COLO668 (cell line): ENCODE measurements at regions not wholly inside any gene's neighbourhood (a gene's known extent, or its start where the extent isn't known, plus 50 kb on each side); places are given as distances from the start of the nearest gene placed in this dataset.

ENCODE experiments used
- DNase-seq: peaks from one replicate; lab custom pipeline; 2025; ENCODE audit not compliant: unreplicated experiment; lab: John Stamatoyannopoulos, UW

DNA sequence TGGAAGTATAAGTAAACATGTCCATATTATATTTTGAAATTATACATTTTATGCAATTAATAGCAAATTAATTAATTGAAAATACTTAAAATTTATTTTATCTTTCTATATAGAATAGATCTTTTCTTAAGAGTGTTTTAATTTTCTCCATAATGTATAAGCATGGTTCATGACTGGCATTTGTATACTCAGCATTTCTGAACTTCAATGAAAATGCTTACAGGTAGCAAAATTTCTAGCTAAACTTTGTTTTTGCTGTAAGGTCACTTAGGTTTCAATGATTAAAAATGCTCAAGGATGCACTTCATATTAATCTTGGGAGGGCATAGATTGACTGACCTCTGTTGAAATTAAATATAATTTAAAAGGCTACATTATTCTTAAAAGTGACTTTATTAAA, 1108.1 kb downstream of the BRINP3 start:
- DNase-seq = no peak

DNA sequence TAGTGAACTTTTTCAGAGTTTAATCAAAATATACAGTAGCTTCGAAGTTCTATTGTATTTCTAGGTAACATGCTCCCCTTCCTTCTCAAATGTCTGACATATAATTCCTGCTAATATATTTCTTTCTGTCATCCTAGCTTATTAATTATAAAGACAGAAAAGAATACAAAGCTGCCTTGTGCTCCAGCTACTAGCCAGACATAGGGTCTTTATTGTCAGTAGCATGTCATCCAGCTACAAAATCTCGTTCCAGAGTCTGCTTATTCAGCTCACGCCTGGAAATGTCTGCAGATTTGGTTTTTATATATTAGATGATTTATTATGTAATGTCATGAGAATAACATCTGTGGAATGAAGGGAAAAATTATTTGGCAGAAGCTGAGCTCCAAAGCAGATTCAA, 1102.8 kb downstream of the BRINP3 start:
- DNase-seq = no peak

DNA sequence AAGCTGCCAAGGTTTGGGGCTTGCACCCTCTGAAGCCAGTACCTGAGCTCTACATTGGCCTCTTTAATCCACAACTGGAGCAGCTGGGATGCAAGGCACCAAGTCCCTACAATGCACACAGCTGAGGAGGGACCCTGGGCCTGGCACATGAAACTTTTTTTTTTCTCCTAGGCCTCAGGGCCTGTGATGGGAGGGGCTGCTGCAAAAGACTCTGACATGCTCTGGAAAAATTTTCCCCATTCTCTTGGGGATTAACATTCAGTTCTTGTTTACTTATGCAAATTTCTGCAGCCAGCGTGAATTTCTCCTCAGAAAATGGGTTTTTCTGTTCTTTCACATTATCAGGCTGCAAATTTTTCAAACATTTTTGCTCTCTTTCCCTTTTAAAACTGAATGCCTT, 1072.2 kb downstream of the BRINP3 start:
- DNase-seq = no peak

DNA sequence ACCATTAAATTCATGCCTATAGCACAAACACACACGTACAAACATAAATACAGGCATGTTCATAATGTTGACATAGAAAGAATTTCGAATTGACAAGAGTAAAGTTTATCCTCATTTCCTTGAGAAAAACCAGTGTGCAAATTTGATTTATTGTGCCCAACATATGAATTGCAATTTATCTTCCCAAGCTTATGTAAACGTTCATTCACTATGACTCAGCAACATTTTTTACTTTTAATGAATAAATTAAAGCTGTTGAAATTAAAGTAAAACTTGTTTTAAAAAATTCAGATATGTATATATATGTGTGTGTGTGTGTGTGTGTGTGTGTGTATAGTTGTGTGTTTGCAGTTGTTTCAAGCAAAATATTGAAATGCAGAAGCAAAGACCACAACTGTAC, 1067.9 kb downstream of the BRINP3 start:
- no peak for DNase-seq

DNA sequence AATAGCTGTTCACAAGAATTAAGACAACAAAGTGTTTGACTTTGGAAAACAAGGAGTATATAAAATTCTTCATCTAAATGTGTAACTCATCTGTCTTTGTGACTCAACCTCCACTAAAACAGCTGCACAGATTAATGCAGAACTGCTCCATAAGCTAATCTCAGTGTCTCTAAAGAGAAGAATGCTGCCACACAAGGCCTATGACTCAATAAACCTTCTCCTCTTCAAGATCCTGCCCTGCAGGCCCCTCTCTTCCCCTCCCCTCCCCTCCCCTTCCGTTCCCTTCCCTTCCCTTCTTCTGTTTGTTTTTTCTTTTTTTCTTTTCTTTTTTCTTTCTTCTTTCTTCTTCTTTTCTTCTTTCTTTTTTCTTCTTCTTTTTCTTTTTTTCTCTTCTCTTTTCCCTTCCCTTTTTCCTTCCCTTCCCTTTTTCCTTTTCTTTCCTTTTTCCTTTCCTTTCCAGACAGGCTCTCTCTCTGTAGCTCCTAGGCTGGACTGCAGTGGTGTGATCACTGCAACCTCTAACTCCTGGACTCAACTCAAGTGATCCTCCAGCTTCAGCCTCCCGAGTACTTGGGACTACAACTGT, 1052.8 kb downstream of the BRINP3 start:
- no peak for DNase-seq

DNA sequence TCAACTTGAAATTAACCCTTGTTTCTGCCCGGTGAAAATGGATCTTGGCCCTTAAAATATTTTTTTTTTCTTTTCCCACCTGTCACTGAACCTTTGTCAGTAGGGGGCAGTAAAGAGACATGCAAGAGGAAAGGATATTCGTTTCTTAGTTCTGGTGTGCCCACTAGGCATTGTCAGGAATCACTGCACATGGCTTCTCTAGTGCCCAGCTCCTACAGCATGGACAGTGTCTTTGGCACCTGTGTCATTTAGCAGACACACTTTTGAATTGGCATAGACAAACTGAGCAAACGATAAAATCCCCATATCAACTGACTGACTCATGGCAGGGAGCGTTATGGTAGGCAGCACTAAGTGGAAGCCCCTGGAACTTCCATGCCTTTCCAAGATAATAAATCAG, 1048.1 kb downstream of the BRINP3 start:
- peak; percentile 13 for DNase-seq

DNA sequence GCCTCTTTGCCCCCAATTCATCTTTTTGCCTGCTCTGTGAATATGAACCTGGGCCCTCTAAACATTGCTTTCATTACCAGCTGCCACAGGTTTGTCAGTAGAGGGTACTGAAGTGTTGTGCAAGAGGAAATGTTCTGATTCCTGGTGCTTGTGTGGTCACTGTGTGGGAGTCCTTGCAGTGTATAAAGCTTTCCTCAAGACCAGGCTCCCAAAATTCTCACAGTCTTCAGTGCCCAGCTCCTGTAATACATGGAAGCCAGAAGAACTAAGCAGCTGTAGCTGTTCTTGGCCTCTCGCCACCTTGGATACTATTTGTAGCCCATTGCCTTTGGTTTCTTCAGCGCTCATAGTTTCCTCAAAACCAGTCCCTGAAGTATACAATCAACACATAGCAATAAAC, 1046.2 kb downstream of the BRINP3 start:
- DNase-seq = no peak

DNA sequence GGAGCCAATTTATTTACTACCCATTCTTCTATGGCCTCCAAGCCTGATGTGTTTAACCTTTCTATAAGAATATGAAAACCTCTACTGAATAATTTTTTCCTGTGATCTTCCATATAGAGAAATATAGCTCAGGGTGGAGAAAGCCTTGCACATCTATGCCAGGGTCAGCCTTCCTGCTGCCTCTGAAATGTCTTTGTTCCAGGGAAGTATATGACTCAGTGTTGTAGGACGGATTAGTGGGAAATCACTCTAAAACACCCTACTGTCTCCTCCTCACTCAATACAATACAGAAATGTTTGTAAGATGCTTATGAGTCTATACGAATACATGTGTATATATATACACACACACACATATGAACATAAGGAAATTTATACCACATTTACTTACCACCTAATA, 1044.9 kb downstream of the BRINP3 start:
- DNase-seq = no peak

DNA sequence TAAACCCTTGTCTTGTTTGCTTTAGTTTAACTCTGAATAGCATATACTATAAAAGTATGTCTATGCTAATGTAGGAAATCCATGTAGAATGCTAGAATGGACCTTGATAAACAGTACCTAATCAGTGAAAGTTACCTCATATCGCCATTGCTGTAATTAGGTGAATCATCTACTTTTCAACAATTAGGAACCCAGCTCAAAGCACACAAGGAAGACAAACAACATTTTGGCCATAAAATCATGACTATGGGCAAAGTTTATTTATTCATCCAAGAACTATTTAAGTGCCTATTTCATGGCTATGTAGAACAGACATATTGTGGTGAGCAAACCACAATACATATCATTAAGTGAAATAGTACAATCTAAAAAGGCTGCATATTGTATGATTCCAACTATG, 1043.2 kb downstream of the BRINP3 start:
- DNase-seq = no peak

DNA sequence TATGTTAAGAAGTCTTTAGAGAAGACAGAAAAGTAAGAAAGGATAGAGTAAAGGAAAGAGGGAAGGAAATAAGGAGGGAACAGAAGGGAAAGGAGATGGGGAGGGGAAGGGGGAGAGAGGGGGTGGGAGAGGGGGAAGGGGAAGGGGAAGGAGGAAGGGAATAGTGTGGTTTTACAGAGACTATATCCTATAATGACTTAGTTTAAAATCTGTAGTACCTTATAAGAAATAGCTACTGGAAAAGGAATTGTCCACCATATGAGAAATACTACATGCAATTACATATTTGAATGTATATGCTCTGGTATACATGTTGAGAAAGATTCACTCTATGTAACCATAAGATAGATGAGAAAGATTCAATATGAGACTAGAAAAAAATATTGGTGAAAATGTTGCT, 1042.3 kb downstream of the BRINP3 start:
- DNase-seq = no peak

DNA sequence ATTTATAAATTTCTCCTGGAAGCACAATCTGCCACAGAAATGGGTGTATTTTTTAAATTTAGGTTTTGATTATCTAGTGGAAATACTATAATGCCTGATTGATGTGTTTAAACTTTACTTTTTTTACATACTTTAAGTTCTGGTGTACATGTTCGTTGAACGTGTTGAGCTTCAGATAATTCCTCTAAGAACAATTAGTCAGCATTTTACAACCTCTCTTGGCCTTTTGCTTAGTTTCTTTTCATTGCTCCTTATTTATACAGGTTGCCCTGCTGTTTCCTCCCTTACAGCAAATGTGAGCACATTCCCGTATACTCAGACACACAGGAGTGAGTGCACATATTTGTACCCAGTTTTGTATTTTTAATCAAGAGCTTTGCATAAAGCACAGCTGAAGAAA, 1038.9 kb downstream of the BRINP3 start:
- no peak for DNase-seq

DNA sequence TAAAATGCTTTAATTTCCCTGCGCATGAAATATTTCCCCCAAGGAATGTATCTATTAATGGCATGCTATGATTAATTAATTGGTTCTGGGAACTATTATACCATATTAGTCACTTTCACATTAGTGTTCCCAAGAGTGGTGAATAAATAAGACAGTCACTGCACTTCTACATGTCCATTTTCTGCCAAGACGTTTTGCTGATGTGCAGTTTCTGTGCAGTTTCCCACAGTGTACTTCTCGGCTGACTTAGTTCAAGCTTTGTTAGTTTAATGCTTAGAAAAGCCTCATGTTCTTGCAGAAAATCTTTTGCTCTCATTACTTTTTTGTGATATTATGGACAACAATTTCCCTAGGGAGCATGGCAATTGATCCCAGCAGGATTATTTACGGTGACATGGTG, 1014.5 kb downstream of the BRINP3 start:
- DNase-seq = no peak

DNA sequence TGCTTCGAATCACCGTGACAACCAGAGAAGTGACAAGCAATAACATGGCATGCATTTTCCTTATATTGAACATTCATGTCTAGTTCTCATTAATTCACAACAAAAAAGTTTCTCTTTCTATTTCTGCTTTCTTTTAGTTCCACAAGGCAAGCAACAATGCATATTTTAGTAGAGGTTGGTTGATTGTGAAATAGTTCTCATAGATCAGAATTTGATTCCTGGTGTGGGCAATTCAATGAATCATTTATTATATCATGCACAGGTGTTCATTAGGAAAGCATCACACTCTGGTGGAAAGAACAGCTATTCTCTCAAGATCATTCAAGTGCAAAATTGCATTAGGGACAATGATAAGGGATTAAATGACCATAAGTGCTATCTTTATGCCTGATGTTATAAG, 980.9 kb downstream of the BRINP3 start:
- no peak for DNase-seq

DNA sequence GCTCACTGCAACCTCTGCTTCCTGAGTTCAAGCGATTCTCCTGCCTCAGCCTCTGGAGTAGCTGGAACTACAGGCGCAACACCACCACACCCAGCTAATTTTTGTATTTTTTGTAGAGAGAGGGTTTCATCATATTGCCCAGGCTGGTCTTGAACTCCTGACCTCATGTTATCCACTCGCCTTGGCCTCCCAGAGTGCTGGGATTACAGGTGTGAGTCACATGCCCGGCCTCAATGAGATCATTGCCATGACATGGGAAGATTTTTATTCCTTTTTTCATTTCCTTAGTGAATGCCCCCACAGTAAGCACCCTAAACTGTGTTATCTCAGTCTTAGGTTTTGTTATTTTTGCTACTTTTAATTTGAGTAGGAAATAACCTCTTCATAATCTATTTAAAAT, 977.9 kb downstream of the BRINP3 start:
- DNase-seq = no peak

DNA sequence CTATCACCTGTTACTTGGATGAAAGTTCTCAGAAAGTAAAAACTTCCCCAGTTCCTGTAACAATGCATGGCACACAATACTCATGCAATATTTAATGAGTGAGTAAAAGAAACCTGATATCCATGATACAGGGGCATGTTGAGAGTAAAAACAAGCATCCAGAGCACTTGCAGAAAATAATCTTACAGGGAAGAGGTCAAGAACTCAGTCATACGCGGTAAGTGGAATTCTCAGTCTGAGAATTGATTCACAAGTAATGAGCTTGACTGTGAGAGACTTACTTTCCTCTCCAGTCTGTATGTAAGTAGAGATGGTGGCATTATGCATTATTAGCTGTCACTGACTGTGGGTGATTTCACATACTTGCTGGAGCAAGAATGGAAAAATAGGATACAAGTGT, 976.9 kb downstream of the BRINP3 start:
- DNase-seq = no peak

DNA sequence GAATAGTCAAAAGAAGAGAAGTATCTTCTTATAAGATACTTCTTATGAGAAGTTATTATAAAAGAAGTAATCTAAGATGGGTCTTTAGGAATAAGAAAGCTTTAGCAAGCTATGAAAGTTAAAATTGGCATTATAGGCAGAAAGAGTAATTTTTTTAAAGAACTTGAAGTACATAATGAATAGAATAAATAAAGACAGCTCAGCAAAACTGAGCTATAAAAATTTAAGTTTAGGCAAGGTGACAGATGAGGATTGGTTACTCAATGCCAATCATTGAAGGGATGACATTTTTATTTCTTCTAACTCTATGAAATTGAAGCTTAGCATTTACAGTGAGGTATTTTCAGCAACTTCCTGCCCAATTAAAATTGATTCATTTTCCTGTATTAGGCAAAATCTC, 966.8 kb downstream of the BRINP3 start:
- no peak for DNase-seq

DNA sequence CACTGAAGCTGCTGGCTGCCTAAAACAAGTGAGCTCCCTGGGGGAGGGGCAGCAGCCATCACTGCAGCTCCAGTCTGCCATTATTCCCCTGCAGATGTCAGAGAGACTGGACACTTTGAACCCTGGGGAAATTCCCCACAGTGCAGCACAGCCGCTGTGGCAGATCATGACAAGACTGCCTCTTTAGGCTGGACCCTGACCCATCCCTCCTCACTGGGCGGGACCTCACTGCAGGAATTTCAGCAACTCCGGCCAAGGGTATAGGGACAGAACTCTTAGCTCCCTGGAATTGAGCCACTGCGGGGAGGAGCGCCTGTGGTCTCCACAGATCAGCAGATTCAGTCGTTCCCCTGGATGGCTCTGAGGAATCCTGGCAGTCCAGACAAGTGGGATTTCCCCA, 964.6 kb downstream of the BRINP3 start:
- no peak for DNase-seq

DNA sequence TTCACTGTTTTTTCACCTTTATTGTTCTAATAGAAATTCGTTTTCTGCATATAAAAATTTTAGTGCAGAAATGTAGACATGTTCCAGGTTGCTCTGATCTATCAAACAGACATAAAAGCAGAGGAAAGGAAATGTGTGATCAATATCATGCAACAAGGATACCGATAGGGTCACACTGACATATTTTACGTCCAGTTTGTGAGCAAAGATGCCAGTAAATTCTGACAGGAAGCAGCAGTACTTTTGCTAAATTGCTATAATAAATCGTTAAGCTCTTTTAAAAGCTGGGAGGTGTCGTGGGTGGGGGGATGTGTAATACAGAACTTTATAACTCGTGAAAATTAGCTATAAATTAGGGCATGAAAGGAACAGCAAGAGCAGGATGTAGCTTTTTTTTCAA, 955.2 kb downstream of the BRINP3 start:
- no peak for DNase-seq

DNA sequence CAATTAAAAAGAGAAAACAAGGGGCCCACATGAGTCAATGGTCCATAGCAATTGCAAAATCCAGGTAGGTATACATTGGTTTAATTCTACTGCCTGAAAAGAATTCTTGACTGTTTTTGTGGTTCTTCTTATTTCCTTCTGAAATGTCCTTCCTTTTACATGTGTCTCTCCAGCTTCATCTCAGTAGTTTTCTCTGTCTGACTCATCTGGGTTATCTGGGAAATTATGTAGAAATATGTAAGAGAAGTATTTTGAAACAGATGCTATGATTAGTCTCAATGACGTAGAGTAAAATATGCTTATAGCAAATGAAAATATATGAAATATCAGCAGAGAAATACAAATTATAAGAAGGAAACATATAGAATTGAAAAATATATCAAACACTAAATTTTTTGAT, 953.2 kb downstream of the BRINP3 start:
- no peak for DNase-seq

DNA sequence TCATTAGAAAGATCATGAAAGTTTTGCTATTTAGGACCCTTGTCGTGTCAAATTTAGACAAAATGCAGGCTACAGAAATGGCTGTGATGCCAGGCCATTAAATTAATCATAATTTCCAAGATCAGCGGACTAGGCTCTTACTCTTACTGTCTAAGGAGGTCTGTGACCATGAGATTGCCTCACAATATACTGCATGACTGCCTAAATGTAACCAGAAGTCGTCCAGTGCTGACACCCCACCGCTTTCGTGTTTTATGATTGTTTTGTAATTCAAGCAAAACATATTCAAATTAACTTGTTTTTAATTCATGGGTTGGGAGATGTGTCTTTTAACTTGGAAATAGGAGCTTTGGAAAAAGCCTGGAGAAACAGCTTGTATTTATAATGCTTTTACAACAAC, 947.5 kb downstream of the BRINP3 start:
- no peak for DNase-seq

DNA sequence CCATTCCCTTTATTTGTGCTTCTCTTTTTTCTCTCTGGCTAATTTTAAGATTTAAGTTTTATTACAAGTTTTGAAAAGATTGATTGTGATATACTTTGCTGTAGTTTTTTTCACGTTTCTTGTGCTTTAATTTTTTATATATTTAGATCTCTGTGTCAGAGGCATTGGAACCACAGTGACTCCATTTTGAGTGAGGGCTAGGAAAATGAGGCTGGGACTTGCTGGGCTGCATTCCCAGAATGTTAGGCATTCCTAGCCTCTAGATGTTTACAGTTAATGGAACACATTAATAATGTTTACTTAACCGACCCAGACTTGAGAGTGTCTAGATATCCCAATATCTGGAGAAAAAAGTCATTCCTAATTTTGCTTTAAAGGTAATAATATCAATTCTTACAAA, 939.4 kb downstream of the BRINP3 start:
- DNase-seq = no peak

DNA sequence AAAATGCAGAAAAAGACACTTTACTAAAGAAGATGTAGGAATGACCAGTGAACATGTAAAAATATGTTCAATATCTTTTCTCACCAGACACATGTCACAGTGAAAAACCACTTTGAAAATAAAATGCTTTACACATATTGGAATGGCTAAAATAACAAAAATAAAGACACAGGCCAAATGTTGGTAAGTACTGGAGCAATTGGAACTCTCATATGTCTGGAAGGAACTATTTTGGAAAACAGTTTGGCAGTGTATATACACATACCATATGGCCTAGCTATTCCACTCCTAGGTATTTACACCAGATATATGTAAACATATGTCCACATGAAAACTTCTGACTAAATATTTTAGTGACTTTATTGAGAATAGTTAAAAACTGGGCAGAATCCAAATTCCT, 927.2 kb downstream of the BRINP3 start:
- no peak for DNase-seq

DNA sequence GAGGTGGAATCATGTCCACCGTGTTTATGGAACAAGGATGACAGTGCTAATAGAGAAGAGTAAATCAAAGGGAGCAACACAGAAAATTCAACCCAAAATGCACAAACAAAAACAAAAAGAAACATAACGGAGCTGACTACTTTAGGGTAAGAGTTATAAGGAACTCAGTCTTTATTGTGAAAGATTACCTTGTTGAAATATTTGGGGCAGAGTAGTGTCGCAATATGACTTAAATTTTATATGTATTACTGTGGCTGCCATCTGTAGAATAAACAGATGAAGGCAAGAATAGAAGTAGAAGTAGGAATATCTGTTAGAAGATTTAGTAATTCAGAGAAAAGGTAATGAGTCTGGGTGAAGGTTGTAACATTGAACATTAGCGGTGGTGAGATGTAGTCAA, 913.9 kb downstream of the BRINP3 start:
- no peak for DNase-seq

DNA sequence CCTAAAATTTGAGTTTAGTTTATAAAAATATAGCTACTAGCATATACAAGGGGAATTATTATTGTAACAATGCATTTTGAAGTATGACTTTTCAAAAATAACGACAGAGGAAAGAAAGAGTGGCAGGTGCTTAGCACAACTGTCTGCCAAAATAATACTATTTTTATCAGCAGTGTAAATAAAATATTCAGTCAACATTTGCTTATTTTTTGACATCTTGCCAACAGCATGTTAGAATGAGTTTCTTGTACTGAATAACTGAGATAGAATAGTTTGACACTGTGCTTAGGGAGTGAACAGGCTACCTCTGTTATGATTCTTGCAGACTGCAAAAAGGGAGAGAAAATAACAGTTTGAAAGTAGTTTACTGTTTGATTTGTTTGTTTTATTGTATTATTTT, 909.8 kb downstream of the BRINP3 start:
- no peak for DNase-seq
